ENCODE measurements at regions not wholly inside any gene's neighbourhood (a gene's known extent, or its start where the extent isn't known, plus 50 kb on each side); places are given as distances from the start of the nearest gene placed in this dataset.
"Not testable (repeated sequence)": the region's sequence is repeated elsewhere in the genome, so short reads cannot be mapped to it uniquely, and the experiment has no call there.

DNA sequence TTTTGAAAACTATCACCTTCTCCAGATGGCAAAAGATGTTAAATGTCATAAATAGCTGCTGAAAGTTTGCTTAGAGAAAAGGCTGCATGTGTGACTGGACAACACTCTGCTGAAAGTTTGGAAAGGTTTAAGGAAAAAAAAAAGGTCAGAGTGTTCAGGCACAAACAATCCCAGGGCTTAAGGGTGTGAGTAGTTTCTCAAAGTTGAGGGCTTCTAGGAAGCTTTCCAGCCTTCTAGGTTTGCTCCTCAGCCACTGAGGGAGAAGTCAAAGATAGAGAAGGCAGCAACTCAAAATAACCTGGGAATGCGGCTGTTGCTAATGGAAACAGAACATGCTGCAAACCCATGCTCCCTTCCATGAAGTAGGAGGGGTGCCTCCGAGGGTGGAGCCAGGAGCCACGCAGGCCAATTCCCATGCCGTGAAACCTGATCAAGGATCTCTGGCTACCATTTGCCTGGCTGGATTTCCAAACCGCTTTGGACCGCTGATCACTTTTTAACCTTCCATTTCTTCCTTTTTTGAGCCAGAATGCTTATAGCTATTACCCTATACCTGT lies 88.0 kb downstream of the TEX51 start:
- DNase-seq: no peak
- no peaks in the 10 kb centered on the region for H3K4me1 ChIP-seq (ENCODE audit: control insufficient read depth in 2 of 3, insufficient read depth in 2 of 3, low read depth in 1 of 3, low read length in 3 of 3)
- intact Hi-C loops (cut with DNase I): no loop called here
- H3K9me3 ChIP-seq (ENCODE audit: control insufficient read depth in 2 of 3, insufficient read depth in 1 of 3, low read length in 3 of 3): no peaks in the 10 kb centered on the region
- H3K27me3 ChIP-seq (ENCODE audit: control insufficient read depth, insufficient read depth, low read length): no peaks in the 10 kb centered on the region
- no peak overlapping the region for H3K9ac ChIP-seq (ENCODE audit: low read length in 3 of 3)
- H3K36me3 ChIP-seq (ENCODE audit: control insufficient read depth in 2 of 3, insufficient read depth in 3 of 3, low read length in 3 of 3): no peaks in the 10 kb centered on the region
- H3K4me3 ChIP-seq (ENCODE audit: low read length in 3 of 3): no peak overlapping the region
- no peak for FAIRE-seq
- H3K27ac ChIP-seq (ENCODE audit: low read depth in 2 of 2, low read length in 2 of 2): no peak overlapping the region
- TF ChIP-seq, protein P1, sequence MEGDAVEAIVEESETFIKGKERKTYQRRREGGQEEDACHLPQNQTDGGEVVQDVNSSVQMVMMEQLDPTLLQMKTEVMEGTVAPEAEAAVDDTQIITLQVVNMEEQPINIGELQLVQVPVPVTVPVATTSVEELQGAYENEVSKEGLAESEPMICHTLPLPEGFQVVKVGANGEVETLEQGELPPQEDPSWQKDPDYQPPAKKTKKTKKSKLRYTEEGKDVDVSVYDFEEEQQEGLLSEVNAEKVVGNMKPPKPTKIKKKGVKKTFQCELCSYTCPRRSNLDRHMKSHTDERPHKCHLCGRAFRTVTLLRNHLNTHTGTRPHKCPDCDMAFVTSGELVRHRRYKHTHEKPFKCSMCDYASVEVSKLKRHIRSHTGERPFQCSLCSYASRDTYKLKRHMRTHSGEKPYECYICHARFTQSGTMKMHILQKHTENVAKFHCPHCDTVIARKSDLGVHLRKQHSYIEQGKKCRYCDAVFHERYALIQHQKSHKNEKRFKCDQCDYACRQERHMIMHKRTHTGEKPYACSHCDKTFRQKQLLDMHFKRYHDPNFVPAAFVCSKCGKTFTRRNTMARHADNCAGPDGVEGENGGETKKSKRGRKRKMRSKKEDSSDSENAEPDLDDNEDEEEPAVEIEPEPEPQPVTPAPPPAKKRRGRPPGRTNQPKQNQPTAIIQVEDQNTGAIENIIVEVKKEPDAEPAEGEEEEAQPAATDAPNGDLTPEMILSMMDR (IDR thresholded peaks at IDR 0.05; ENCODE audit: borderline replicate concordance, extremely low read depth, insufficient read depth): no peak

DNA sequence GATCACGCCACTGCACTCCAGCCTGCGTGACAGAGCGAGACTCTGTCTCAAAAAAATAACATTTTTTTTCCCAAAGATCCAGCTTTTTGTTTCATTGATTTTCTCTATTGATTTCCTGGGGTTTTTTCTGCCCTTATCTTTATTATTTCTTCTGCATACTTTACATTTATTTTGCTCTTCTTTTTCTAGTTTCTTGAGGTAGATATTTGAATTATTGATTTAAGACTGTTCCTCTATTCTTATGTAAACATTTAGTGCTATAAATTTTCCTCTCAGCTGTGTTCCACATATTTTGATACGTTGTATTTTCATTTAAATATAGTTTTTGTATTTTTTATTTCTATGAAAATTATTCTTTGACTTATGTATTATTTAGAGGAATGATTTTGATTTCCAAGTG lies 89.8 kb downstream of the TEX51 start:
- Histone ChIP-seq H3K9me3 (ENCODE audit: control insufficient read depth in 2 of 3, insufficient read depth in 1 of 3, low read length in 3 of 3) (no peaks in the 10 kb centered on the region), H3K4me3 (ENCODE audit: low read length in 3 of 3) (no peak overlapping the region), H3K9ac (ENCODE audit: low read length in 3 of 3) (no peak overlapping the region), H3K4me1 (ENCODE audit: control insufficient read depth in 2 of 3, insufficient read depth in 2 of 3, low read depth in 1 of 3, low read length in 3 of 3) (no peaks in the 10 kb centered on the region), H3K27me3 (ENCODE audit: control insufficient read depth, insufficient read depth, low read length) (no peaks in the 10 kb centered on the region), H3K36me3 (ENCODE audit: control insufficient read depth in 2 of 3, insufficient read depth in 3 of 3, low read length in 3 of 3) (no peaks in the 10 kb centered on the region), H3K27ac (ENCODE audit: low read depth in 2 of 2, low read length in 2 of 2) (no peak overlapping the region)
- FAIRE-seq (peak; percentile 83), DNase-seq (no peak)
- intact Hi-C loops (cut with DNase I): no loop called here
- TF ChIP-seq, protein P1 (IDR thresholded peaks at IDR 0.05; ENCODE audit: borderline replicate concordance, extremely low read depth, insufficient read depth): no peak

DNA sequence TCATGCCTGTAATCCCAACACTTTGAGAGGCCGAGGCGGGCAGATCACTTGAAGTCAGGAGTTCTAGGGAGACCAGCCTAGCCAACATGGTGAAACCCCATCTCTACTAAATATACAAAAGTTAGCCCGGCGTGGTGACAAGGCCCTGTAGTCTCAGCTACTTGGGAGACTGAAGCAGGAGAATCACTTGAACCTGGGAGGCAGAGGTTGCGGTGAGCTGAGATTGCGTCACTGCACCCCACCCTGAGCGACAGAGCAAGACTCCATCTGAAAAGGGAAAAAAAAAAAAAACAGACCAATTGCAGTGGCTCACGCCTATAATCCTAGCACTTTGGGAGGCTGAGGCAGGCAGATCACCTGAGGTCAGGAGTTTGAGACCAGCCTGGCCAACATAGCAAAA lies 90.4 kb downstream of the TEX51 start:
- H3K9ac ChIP-seq (ENCODE audit: low read length in 3 of 3); FAIRE-seq; H3K4me1 ChIP-seq (ENCODE audit: control insufficient read depth in 2 of 3, insufficient read depth in 2 of 3, low read depth in 1 of 3, low read length in 3 of 3); H3K9me3 ChIP-seq (ENCODE audit: control insufficient read depth in 2 of 3, insufficient read depth in 1 of 3, low read length in 3 of 3); H3K4me3 ChIP-seq (ENCODE audit: low read length in 3 of 3); H3K36me3 ChIP-seq (ENCODE audit: control insufficient read depth in 2 of 3, insufficient read depth in 3 of 3, low read length in 3 of 3); H3K27me3 ChIP-seq (ENCODE audit: control insufficient read depth, insufficient read depth, low read length); H3K27ac ChIP-seq (ENCODE audit: low read depth in 2 of 2, low read length in 2 of 2); DNase-seq; intact Hi-C loops (cut with DNase I): not testable (repeated sequence)

DNA sequence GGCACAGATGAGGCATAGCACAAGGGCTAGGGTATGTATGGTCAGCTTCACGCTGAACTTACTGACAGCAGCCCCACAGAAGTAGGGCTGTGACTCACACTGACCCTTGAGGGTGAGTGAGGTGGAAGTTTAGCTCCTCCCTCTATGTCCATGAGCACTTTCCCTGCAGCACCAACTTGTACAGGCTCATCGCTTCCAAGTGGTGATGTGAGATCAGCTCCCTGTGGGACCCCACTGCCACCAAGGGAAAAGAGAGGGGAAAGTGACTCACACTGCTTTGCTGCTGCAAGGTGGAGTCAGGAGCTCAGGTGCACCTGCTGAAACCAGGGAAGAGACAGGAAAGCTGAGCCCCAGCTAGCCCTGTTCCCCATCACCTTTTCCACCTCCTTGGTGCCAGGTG lies 91.5 kb downstream of the TEX51 start:
- H3K4me3 ChIP-seq (ENCODE audit: low read length in 3 of 3): no peak overlapping the region
- H3K9ac ChIP-seq (ENCODE audit: low read length in 3 of 3): no peak overlapping the region
- H3K36me3 ChIP-seq (ENCODE audit: control insufficient read depth in 2 of 3, insufficient read depth in 3 of 3, low read length in 3 of 3): no peaks in the 10 kb centered on the region
- no peak overlapping the region for H3K27ac ChIP-seq (ENCODE audit: low read depth in 2 of 2, low read length in 2 of 2)
- TF ChIP-seq, protein P1 (IDR thresholded peaks at IDR 0.05; ENCODE audit: borderline replicate concordance, extremely low read depth, insufficient read depth): no peak
- no peaks in the 10 kb centered on the region for H3K27me3 ChIP-seq (ENCODE audit: control insufficient read depth, insufficient read depth, low read length)
- DNase-seq: no peak
- FAIRE-seq: no peak
- intact Hi-C loops (cut with DNase I): no loop called here
- peaks cover 0 to 3% (median under 1%) of the 10 kb centered on the region in 3 donors for H3K4me1 ChIP-seq (ENCODE audit: control insufficient read depth in 2 of 3, insufficient read depth in 2 of 3, low read depth in 1 of 3, low read length in 3 of 3)
- H3K9me3 ChIP-seq (ENCODE audit: control insufficient read depth in 2 of 3, insufficient read depth in 1 of 3, low read length in 3 of 3): no peaks in the 10 kb centered on the region
